ENCODE measurements at regions not wholly inside any gene's neighbourhood (a gene's known extent, or its start where the extent isn't known, plus 50 kb on each side); places are given as distances from the start of the nearest gene placed in this dataset.
"Not testable (repeated sequence)": the region's sequence is repeated elsewhere in the genome, so short reads cannot be mapped to it uniquely, and the experiment has no call there.

DNA sequence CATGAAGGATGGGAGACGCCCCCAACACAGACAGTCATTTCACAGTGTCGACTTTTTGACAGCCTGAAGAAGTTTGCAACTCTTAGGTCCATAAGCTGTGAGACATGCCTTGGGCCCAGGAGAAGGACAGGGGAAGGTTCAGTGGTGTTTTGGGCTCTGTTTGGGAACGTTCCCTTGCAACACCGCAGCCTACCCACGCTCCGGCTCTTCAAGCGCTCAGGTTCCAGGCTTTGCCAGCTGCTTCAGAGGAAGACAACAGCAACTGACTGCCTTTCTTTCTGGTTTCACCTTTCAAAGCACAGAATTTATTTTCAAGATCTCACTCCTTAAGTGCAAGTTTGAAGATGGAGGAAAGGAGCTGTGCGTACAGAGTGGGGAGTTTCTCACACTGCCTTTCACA is 575.8 kb upstream of the B3GAT1 start:
- Histone ChIP-seq H3K27ac (no peak overlapping the region), H3K27me3 (peaks cover under 1% of the 10 kb centered on the region), H3K4me3 (no peak overlapping the region), H3K9me3 (no peaks in the 10 kb centered on the region), H3K36me3 (no peaks in the 10 kb centered on the region), H3K4me1 (no peaks in the 10 kb centered on the region)
- intact Hi-C loops (cut with DNase I; ENCODE audit: low total_unique reads) (no loop called here), in situ Hi-C loops (cut with MboI; ENCODE audit: low pct_ligation_motif_present in 1 of 4, low pct_unique_long_range_greater_than_20kb in 1 of 4, low sequenced_read_pairs in 3 of 4) (no loop called here)
- TF ChIP-seq CTCF (IDR thresholded peaks at IDR 0.05) = no peak
- no peak for TF ChIP-seq EP300 (IDR thresholded peaks at IDR 0.05; ENCODE audit: low read depth)
- no peak for TF ChIP-seq POLR2A (IDR thresholded peaks at IDR 0.05)
- TF ChIP-seq POLR2AphosphoS5 (IDR thresholded peaks at IDR 0.05) = no peak
- WGBS, 2 donors (ENCODE audit: low coverage in 1 of 2) = 69 to 77% methylated on average over 2 to 8 of the region's 8 CpGs
- no peak for DNase-seq

DNA sequence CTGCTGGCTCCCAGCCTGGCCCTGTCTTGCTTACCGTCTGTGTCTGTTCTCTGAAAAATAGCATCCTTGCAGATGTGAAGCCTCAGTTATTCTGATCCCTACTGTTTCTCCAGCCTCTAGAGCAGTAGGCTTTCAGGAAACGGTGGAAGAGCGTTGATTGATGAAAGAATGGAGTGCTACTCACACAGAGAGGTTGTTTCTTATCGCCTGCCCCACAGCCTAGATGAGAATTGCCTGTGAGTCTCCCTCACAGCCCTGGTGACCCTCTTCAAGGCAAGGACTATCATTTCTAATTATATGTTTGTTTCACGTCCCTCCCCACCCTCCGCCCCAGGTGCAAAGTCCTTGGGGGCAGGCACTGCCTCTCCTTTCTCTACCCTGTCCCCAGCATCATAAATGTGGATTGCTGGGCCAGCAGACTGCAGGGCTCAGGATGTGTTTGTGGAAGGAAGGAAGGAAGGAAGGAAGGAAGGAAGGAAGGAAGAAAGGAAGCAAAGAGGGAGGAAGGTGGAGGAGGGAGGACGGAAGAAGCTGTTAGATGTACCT is 575.3 kb upstream of the B3GAT1 start:
- 44 to 50% methylated on average over 5 to 7 of the region's 7 CpGs for WGBS, 2 donors (ENCODE audit: low coverage in 1 of 2)
- H3K4me1 ChIP-seq = no peaks in the 10 kb centered on the region
- H3K4me3 ChIP-seq = no peak overlapping the region
- in situ Hi-C loops (cut with MboI; ENCODE audit: low pct_ligation_motif_present in 1 of 4, low pct_unique_long_range_greater_than_20kb in 1 of 4, low sequenced_read_pairs in 3 of 4) (no loop called here), intact Hi-C loops (cut with DNase I; ENCODE audit: low total_unique reads) (no loop called here)
- DNase-seq = peak; percentile 41
- no peaks in the 10 kb centered on the region for H3K36me3 ChIP-seq
- no peak overlapping the region for H3K27ac ChIP-seq
- no peaks in the 10 kb centered on the region for H3K9me3 ChIP-seq
- TF ChIP-seq CTCF (IDR thresholded peaks at IDR 0.05) = no peak
- TF ChIP-seq POLR2AphosphoS5 (IDR thresholded peaks at IDR 0.05) = no peak
- TF ChIP-seq POLR2A (IDR thresholded peaks at IDR 0.05) = no peak
- TF ChIP-seq EP300 (IDR thresholded peaks at IDR 0.05; ENCODE audit: low read depth) = no peak
- no peaks in the 10 kb centered on the region for H3K27me3 ChIP-seq

- Histone ChIP-seq H3K27ac (no peak overlapping the region), H3K4me3 (no peak overlapping the region), H3K36me3 (no peaks in the 10 kb centered on the region), H3K27me3 (no peaks in the 10 kb centered on the region), H3K9me3 (no peaks in the 10 kb centered on the region), H3K4me1 (no peaks in the 10 kb centered on the region)
- intact Hi-C loops (cut with DNase I; ENCODE audit: low total_unique reads) (no loop called here), in situ Hi-C loops (cut with MboI; ENCODE audit: low pct_ligation_motif_present in 1 of 4, low pct_unique_long_range_greater_than_20kb in 1 of 4, low sequenced_read_pairs in 3 of 4) (no loop called here)
- DNase-seq = no peak
- WGBS, 2 donors (ENCODE audit: low coverage in 1 of 2) = 82 to 89% methylated on average over 6 to 8 of the region's 8 CpGs
- no peak for TF ChIP-seq POLR2A (IDR thresholded peaks at IDR 0.05)
- no peak for TF ChIP-seq CTCF (IDR thresholded peaks at IDR 0.05)
- TF ChIP-seq POLR2AphosphoS5 (IDR thresholded peaks at IDR 0.05) = no peak
Measured at GRCh38 chr11:134984421-134984820, 572.4 kb upstream of the B3GAT1 start.

GRCh38 chr11:134982432-134982831 is 570.4 kb upstream of the B3GAT1 start:
- DNase-seq; H3K4me1 ChIP-seq; H3K9me3 ChIP-seq; intact Hi-C loops (cut with DNase I; ENCODE audit: low total_unique reads); in situ Hi-C loops (cut with MboI; ENCODE audit: low pct_ligation_motif_present in 1 of 4, low pct_unique_long_range_greater_than_20kb in 1 of 4, low sequenced_read_pairs in 3 of 4); H3K4me3 ChIP-seq; H3K27ac ChIP-seq; H3K36me3 ChIP-seq; H3K27me3 ChIP-seq: not testable (repeated sequence)
- WGBS, 2 donors (ENCODE audit: low coverage in 1 of 2) = 86 to 88% methylated on average over 5 to 8 of the region's 8 CpGs

DNA sequence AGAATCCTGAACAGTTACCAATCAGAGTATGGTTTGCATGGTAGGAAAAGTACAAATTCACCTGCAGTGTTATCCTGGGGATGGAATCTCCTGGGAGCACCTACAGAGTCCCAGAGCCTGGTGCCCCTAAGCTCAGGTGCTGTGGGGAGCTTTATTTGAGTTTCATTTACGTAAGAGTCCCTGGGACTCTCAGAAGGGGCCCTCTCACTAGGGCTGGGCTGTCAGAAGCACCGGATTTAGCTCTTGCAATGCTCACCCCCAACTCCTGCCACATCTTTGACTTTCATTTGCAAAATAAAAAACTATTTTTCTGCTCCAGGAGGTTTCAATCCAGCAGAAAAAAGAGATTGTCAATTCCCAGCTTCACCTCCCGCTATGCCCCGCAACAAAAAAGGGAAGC is 569.8 kb upstream of the B3GAT1 start:
- Histone ChIP-seq H3K27me3 (no peaks in the 10 kb centered on the region), H3K9me3 (no peaks in the 10 kb centered on the region), H3K4me1 (no peaks in the 10 kb centered on the region), H3K4me3 (no peak overlapping the region), H3K36me3 (no peaks in the 10 kb centered on the region), H3K27ac (no peak overlapping the region)
- TF ChIP-seq POLR2A (IDR thresholded peaks at IDR 0.05) (no peak), EP300 (IDR thresholded peaks at IDR 0.05; ENCODE audit: low read depth) (no peak), CTCF (IDR thresholded peaks at IDR 0.05) (no peak), POLR2AphosphoS5 (IDR thresholded peaks at IDR 0.05) (no peak)
- in situ Hi-C loops (cut with MboI; ENCODE audit: low pct_ligation_motif_present in 1 of 4, low pct_unique_long_range_greater_than_20kb in 1 of 4, low sequenced_read_pairs in 3 of 4) = no loop called here
- WGBS, 2 donors (ENCODE audit: low coverage in 1 of 2) = 78 to 85% methylated on average over 3 to 4 of the region's 4 CpGs
- DNase-seq = no peak
- intact Hi-C loops (cut with DNase I; ENCODE audit: low total_unique reads) = no loop called here
